H1 (cell line): ENCODE measurements at regions not wholly inside any gene's neighbourhood (a gene's known extent, or its start where the extent isn't known, plus 50 kb on each side); places are given as distances from the start of the nearest gene placed in this dataset.

ENCODE experiments used
- CTCF ChIA-PET: fragments of 300-600 bp; sonication (Branson Sonifier 250); formaldehyde crosslinking; loops from one replicate; lab custom pipeline; 2021; ENCODE audit not compliant: partially characterized antibody; lab: Charles Lee
- POLR2A ChIA-PET: fragments of 300-600 bp; sonication (Branson Sonifier 250); formaldehyde crosslinking; loops from one replicate; lab custom pipeline; 2021; ENCODE audit warnings: inconsistent platforms; ENCODE audit not compliant: partially characterized antibody; lab: Charles Lee
- DNase-seq, 2 experiments: peaks; one replicate each; pipeline versions ENCODE4 v3.0.0 to v3.0.0-alpha.2; 2010 to 2022; ENCODE audit warnings: low spot score in 2 of 2, low read depth in 1 of 2, mixed read lengths in 1 of 2
- FAIRE-seq: peaks from 2 replicates; lab custom pipeline; 2011; peaks lifted over from hg19 to GRCh38; lab: Jason Lieb, UNC
- H2AFZ ChIP-seq: 2 replicates; pipeline ENCODE4 v1.8.1; 2012; ENCODE audit warnings: low read length, inconsistent platforms
- H2AK5ac ChIP-seq: 2 replicates; pipeline ENCODE4 v1.6.1; 2013; ENCODE audit warnings: low read depth, low read length
- H2BK120ac ChIP-seq: replicated peaks from 2 replicates; pipeline ENCODE3; 2013; ENCODE audit warnings: low read depth, low read length, inconsistent platforms
- H2BK12ac ChIP-seq: 2 replicates; pipeline ENCODE4 v1.6.1; 2013; ENCODE audit warnings: low read depth, low read length
- H2BK15ac ChIP-seq: 2 replicates; pipeline ENCODE4 v1.6.1; 2013; ENCODE audit warnings: low read length
- H2BK20ac ChIP-seq: 2 replicates; pipeline ENCODE4 v1.6.1; 2013; ENCODE audit warnings: low read length
- H2BK5ac ChIP-seq: 2 replicates; pipeline ENCODE4 v1.6.1; 2013; ENCODE audit warnings: low read depth, low read length
- H3K14ac ChIP-seq: 2 replicates; pipeline ENCODE4 v1.6.1; 2013; ENCODE audit warnings: inconsistent platforms; ENCODE audit not compliant: insufficient read length
- H3K18ac ChIP-seq: 2 replicates; pipeline ENCODE4 v1.6.1; 2013; ENCODE audit warnings: low read length; ENCODE audit errors: extremely low read depth
- H3K23ac ChIP-seq: 2 replicates; pipeline ENCODE4 v1.6.1; 2013; ENCODE audit warnings: inconsistent platforms; ENCODE audit not compliant: insufficient read length
- H3K23me2 ChIP-seq: 2 replicates; pipeline ENCODE4 v1.6.1; 2013; ENCODE audit warnings: low read depth, low read length
- H3K27ac ChIP-seq: 2 replicates; pipeline ENCODE4 v1.6.1; 2011; ENCODE audit warnings: low read depth, low read length, inconsistent platforms
- H3K27me3 ChIP-seq, 4 experiments: replicated peaks in 1 of 4; 1 replicate in 1 of 4; 2 replicates in 3 of 4; pipeline versions ENCODE4 v1.6.1 to v1.8.1; 2011 to 2013; ENCODE audit warnings: low read length in 3 of 4, mild to moderate bottlenecking in 3 of 4, inconsistent platforms in 2 of 4, mixed read lengths in 2 of 4, moderate library complexity in 1 of 4; ENCODE audit not compliant: control insufficient read depth in 3 of 4, insufficient read depth in 3 of 4; ENCODE audit errors: extremely low read depth in 1 of 4
- H3K36me3 ChIP-seq, 4 experiments: 2 replicates each; pipeline versions ENCODE4 v1.6.1 to v1.8.1; 2011 to 2013; ENCODE audit warnings: mild to moderate bottlenecking in 4 of 4, low read length in 3 of 4, moderate library complexity in 2 of 4, control low read depth in 1 of 4, inconsistent platforms in 1 of 4; ENCODE audit not compliant: insufficient read depth in 4 of 4, control insufficient read depth in 2 of 4
- H3K4ac ChIP-seq: replicated peaks from 2 replicates; pipeline ENCODE3; 2013; ENCODE audit warnings: low read length, low read depth, mixed read lengths, inconsistent platforms; ENCODE audit not compliant: insufficient read length
- H3K4me1 ChIP-seq, 4 experiments: replicated peaks in 1 of 4; 1 replicate in 1 of 4; 2 replicates in 3 of 4; pipeline versions ENCODE4 v1.6.1 to v1.8.1; 2011 to 2013; ENCODE audit warnings: low read length in 3 of 4, inconsistent platforms in 2 of 4, mixed read lengths in 1 of 4; ENCODE audit not compliant: insufficient read depth in 4 of 4, control insufficient read depth in 3 of 4
- H3K4me2 ChIP-seq, 2 experiments: 2 replicates each; pipeline versions ENCODE4 v1.6.1 to v1.8.1; 2011 to 2013; ENCODE audit warnings: low read depth in 2 of 2, low read length in 2 of 2, control low read depth in 1 of 2, inconsistent platforms in 1 of 2, mild to moderate bottlenecking in 1 of 2; ENCODE audit not compliant: insufficient read depth in 1 of 2
- H3K4me3 ChIP-seq, 4 experiments: fragments of 200-600, 300-600 bp in 1 of 4; sonication (generic), shearing (Covaris generic), sonication (Bioruptor Twin) in 1 of 4; 2 replicates each; pipeline versions ENCODE4 v1.5.1 to v1.8.1; 2011 to 2016; ENCODE audit warnings: low read length in 4 of 4, low read depth in 3 of 4, control low read depth in 2 of 4, inconsistent platforms in 2 of 4, mild to moderate bottlenecking in 2 of 4, mixed read lengths in 1 of 4, moderate library complexity in 1 of 4; ENCODE audit not compliant: insufficient read depth in 2 of 4; ENCODE audit errors: extremely low read depth in 1 of 4
- H3K56ac ChIP-seq: replicated peaks from 2 replicates; pipeline ENCODE3; 2013; ENCODE audit warnings: low read depth, mild to moderate bottlenecking, mixed read lengths, low read length, inconsistent platforms; ENCODE audit not compliant: insufficient read length
- H3K79me1 ChIP-seq: 2 replicates; pipeline ENCODE4 v1.6.1; 2013; ENCODE audit warnings: low read depth, low read length, control low read depth
- H3K79me2 ChIP-seq, 2 experiments: 2 replicates each; pipeline versions ENCODE4 v1.6.1 to v1.8.1; 2012 to 2013; ENCODE audit warnings: low read length in 2 of 2, mild to moderate bottlenecking in 2 of 2, inconsistent platforms in 1 of 2; ENCODE audit not compliant: insufficient read depth in 2 of 2, control insufficient read depth in 1 of 2
- H3K9ac ChIP-seq, 4 experiments: replicated peaks in 1 of 4; 1 replicate in 1 of 4; 2 replicates in 3 of 4; pipeline versions ENCODE4 v1.6.1 to v1.8.1; 2011 to 2013; ENCODE audit warnings: low read depth in 3 of 4, low read length in 3 of 4, control low read depth in 2 of 4, mild to moderate bottlenecking in 2 of 4, moderate library complexity in 2 of 4, inconsistent platforms in 1 of 4; ENCODE audit errors: extremely low read depth in 1 of 4
- H3K9me3 ChIP-seq, 2 experiments: 2 replicates each; pipeline versions ENCODE4 v1.6.1 to v1.8.1; 2012 to 2013; ENCODE audit warnings: mild to moderate bottlenecking in 2 of 2, moderate library complexity in 2 of 2, control low read depth in 1 of 2, inconsistent platforms in 1 of 2, low read depth in 1 of 2, low read length in 1 of 2, mixed read lengths in 1 of 2; ENCODE audit not compliant: insufficient read depth in 2 of 2
- H4K20me1 ChIP-seq, 2 experiments: replicated peaks in 1 of 2; 2 replicates each; pipeline versions ENCODE3 to v1.8.1; 2011 to 2013; ENCODE audit warnings: inconsistent platforms in 2 of 2, low read length in 2 of 2, mild to moderate bottlenecking in 1 of 2; ENCODE audit not compliant: insufficient read depth in 2 of 2, control insufficient read depth in 1 of 2
- H4K5ac ChIP-seq: 2 replicates; pipeline ENCODE4 v1.6.1; 2013; ENCODE audit warnings: low read length, low read depth, mixed read lengths, inconsistent platforms; ENCODE audit not compliant: insufficient read length
- H4K8ac ChIP-seq: 2 replicates; pipeline ENCODE4 v1.8.0; 2013; ENCODE audit warnings: mild to moderate bottlenecking, moderate library complexity, low read length, inconsistent platforms; ENCODE audit not compliant: insufficient read depth; ENCODE audit errors: extremely low read depth
- H4K91ac ChIP-seq: replicated peaks from 2 replicates; pipeline ENCODE3; 2013; ENCODE audit warnings: low read length, mixed read lengths, inconsistent platforms; ENCODE audit not compliant: insufficient read length
- CEBPB ChIP-seq: IDR thresholded peaks from 2 replicates; pipeline ENCODE4 v1.6.1; 2012; ENCODE audit warnings: low read depth, low read length
- CREB1 ChIP-seq: IDR thresholded peaks from 2 replicates; pipeline ENCODE4 v1.6.1; 2012; ENCODE audit warnings: inconsistent platforms
- EGR1 ChIP-seq: IDR thresholded peaks from 2 replicates; pipeline ENCODE4 v1.6.1; 2011; ENCODE audit warnings: low read depth, low read length, borderline replicate concordance
- KDM5A ChIP-seq: fragments of 200-600 bp; IDR thresholded peaks from 2 replicates; pipeline ENCODE4 v1.7.1; 2012; ENCODE audit warnings: mild to moderate bottlenecking, low read length, inconsistent platforms, mixed read lengths
- MAFK ChIP-seq: IDR thresholded peaks from 2 replicates; pipeline ENCODE4 v1.6.1; 2012; ENCODE audit warnings: low read depth, mild to moderate bottlenecking, improper control_type of control experiment, low read length
- POU5F1 ChIP-seq: IDR thresholded peaks from 2 replicates; pipeline ENCODE4 v1.6.1; 2011; ENCODE audit warnings: low read depth, mild to moderate bottlenecking, low read length, moderate library complexity
- RFX5 ChIP-seq: IDR thresholded peaks from 2 replicates; pipeline ENCODE4 v1.6.1; 2011; ENCODE audit warnings: low read depth, low read length, improper control_type of control experiment, borderline replicate concordance
- SIRT6 ChIP-seq: IDR thresholded peaks from one replicate; pipeline ENCODE4 v1.7.1; 2012; ENCODE audit warnings: low read length, inconsistent platforms
- SUZ12 ChIP-seq: fragments of 200-600 bp; sonication (generic); IDR thresholded peaks from 2 replicates; pipeline ENCODE4 v1.6.1; 2012; ENCODE audit warnings: mild to moderate bottlenecking, inconsistent platforms, low read length, moderate library complexity, mixed read lengths

DNA sequence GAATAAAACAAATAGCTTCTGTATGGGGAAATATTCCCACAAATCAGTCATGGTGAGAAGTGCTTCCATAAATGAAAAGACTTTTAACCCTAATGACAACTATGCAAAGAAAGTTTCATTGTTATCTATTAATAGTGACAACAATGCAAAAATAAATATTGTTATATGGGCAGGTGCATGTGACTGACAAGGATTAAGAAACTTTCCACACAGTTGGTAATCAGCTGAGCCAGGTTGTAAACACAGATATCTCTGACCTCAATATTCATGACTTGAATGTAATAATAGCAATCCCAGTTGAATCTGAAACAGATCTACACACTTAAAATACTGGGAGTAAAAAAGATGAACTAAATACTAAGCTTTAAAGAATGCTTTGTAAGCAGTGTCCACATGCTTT is 517.0 kb upstream of the SOX11 start:
- H2AK5ac ChIP-seq: no peak overlapping the region
- TF ChIP-seq CEBPB (no peak), RFX5 (no peak), MAFK (no peak), CREB1 (no peak), EGR1 (no peak), SIRT6 (no peak), POU5F1 (no peak), KDM5A (no peak), SUZ12 (no peak)
- no peak overlapping the region for H3K9ac ChIP-seq
- no peak overlapping the region for H3K4me2 ChIP-seq
- H3K79me1 ChIP-seq: no peaks in the 10 kb centered on the region
- H3K36me3 ChIP-seq: no peaks in the 10 kb centered on the region; a peak in 1 of 8 replicates
- DNase-seq (no peak), FAIRE-seq (no peak)
- no peak overlapping the region for H3K18ac ChIP-seq
- no peak overlapping the region for H3K4ac ChIP-seq
- H3K27ac ChIP-seq: no peak overlapping the region
- no peak overlapping the region for H2AFZ ChIP-seq
- H3K23me2 ChIP-seq: no peaks in the 10 kb centered on the region
- H2BK120ac ChIP-seq: no peak overlapping the region
- no peak overlapping the region for H3K14ac ChIP-seq
- H3K79me2 ChIP-seq: no peaks in the 10 kb centered on the region
- no peaks in the 10 kb centered on the region for H3K27me3 ChIP-seq
- H2BK15ac ChIP-seq: no peak overlapping the region
- no peak overlapping the region for H4K5ac ChIP-seq
- H3K56ac ChIP-seq: no peak overlapping the region
- H2BK5ac ChIP-seq: no peak overlapping the region
- H2BK20ac ChIP-seq: no peak overlapping the region
- peaks cover 4 to 7% of the 10 kb centered on the region in 2 experiments; a peak in 1 of 4 replicates for H3K9me3 ChIP-seq
- H2BK12ac ChIP-seq: no peak overlapping the region
- H3K4me3 ChIP-seq: no peak overlapping the region
- CTCF ChIA-PET: no interaction called here
- no peaks in the 10 kb centered on the region for H3K4me1 ChIP-seq
- H4K8ac ChIP-seq: no peak overlapping the region
- POLR2A ChIA-PET: no interaction called here
- H3K23ac ChIP-seq: no peak overlapping the region
- no peak overlapping the region for H4K91ac ChIP-seq
- H4K20me1 ChIP-seq: no peaks in the 10 kb centered on the region
